ENCODE measurements at regions not wholly inside any gene's neighbourhood (a gene's known extent, or its start where the extent isn't known, plus 50 kb on each side); places are given as distances from the start of the nearest gene placed in this dataset.

GRCh38 chr17:63099425-63099824 is 133.4 kb downstream of the TANC2 start:
- no peak for DNase-seq (ENCODE audit: insufficient read length, low spot score, missing footprints)
- Histone ChIP-seq H3K4me2 (ENCODE audit: insufficient read depth, low read length) (no peak overlapping the region), H3K36me3 (ENCODE audit: insufficient read depth, low read length) (peaks cover 8% of the 10 kb centered on the region), H3K9me3 (ENCODE audit: low read depth, low read length) (no peaks in the 10 kb centered on the region), H3K79me2 (ENCODE audit: insufficient read depth, low read length) (peaks cover 50% of the 10 kb centered on the region), H3K27me3 (ENCODE audit: insufficient read depth, low read length) (no peaks in the 10 kb centered on the region), H4K20me1 (ENCODE audit: insufficient read depth, low read length) (peaks cover 3% of the 10 kb centered on the region), H2AFZ (ENCODE audit: low read length) (no peak overlapping the region), H3K27ac (ENCODE audit: low read depth, low read length) (no peak overlapping the region), H3K4me3 (ENCODE audit: insufficient read depth, low read length) (no peak overlapping the region), H3K4me1 (ENCODE audit: insufficient read depth, low read length) (peaks cover 16% of the 10 kb centered on the region)
- TF ChIP-seq CTCF (IDR thresholded peaks at IDR 0.05; ENCODE audit: extremely low read depth, low read depth, low read length): no peak

- Histone ChIP-seq H3K4me2 (ENCODE audit: insufficient read depth, low read length) (no peak overlapping the region), H3K79me2 (ENCODE audit: insufficient read depth, low read length) (peaks cover 47% of the 10 kb centered on the region), H3K4me3 (ENCODE audit: insufficient read depth, low read length) (no peak overlapping the region), H4K20me1 (ENCODE audit: insufficient read depth, low read length) (peaks cover 3% of the 10 kb centered on the region), H2AFZ (ENCODE audit: low read length) (no peak overlapping the region), H3K27me3 (ENCODE audit: insufficient read depth, low read length) (no peaks in the 10 kb centered on the region), H3K27ac (ENCODE audit: low read depth, low read length) (no peak overlapping the region), H3K9me3 (ENCODE audit: low read depth, low read length) (no peaks in the 10 kb centered on the region), H3K4me1 (ENCODE audit: insufficient read depth, low read length) (peaks cover under 1% of the 10 kb centered on the region), H3K36me3 (ENCODE audit: insufficient read depth, low read length) (peaks cover 8% of the 10 kb centered on the region)
- DNase-seq (ENCODE audit: insufficient read length, low spot score, missing footprints): no peak
- no peak for TF ChIP-seq CTCF (IDR thresholded peaks at IDR 0.05; ENCODE audit: extremely low read depth, low read depth, low read length)
Observed at GRCh38 chr17:63102034-63102433, 136.0 kb downstream of the TANC2 start.

DNA sequence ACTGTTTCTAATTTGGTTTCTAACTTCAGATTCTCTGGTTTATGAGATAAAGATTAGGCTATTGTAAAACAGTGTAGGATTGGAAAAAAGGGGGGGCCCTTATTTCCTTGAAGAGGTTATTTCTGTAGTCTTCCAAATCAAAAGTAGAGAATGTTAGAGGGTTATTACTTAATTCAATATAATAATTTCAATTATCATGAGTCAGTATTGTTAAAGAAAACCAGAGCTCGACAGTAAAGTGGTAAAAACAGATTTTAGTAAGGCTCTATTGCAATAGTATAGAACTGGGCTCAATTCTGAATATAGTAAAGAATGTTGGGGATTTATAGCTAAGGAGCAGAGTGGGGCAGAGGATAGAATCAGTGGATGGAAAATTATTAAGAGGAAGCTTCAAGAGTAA is 140.0 kb downstream of the TANC2 start:
- Histone ChIP-seq H3K4me1 (ENCODE audit: insufficient read depth, low read length) (no peaks in the 10 kb centered on the region), H3K36me3 (ENCODE audit: insufficient read depth, low read length) (no peaks in the 10 kb centered on the region), H3K9me3 (ENCODE audit: low read depth, low read length) (no peaks in the 10 kb centered on the region), H3K4me2 (ENCODE audit: insufficient read depth, low read length) (no peak overlapping the region), H4K20me1 (ENCODE audit: insufficient read depth, low read length) (peaks cover 3% of the 10 kb centered on the region), H3K79me2 (ENCODE audit: insufficient read depth, low read length) (peaks cover 33% of the 10 kb centered on the region), H2AFZ (ENCODE audit: low read length) (no peak overlapping the region), H3K27ac (ENCODE audit: low read depth, low read length) (no peak overlapping the region), H3K27me3 (ENCODE audit: insufficient read depth, low read length) (no peaks in the 10 kb centered on the region), H3K4me3 (ENCODE audit: insufficient read depth, low read length) (no peak overlapping the region)
- no peak for DNase-seq (ENCODE audit: insufficient read length, low spot score, missing footprints)
- no peak for TF ChIP-seq CTCF (IDR thresholded peaks at IDR 0.05; ENCODE audit: extremely low read depth, low read depth, low read length)

- no peaks in the 10 kb centered on the region for H3K9me3 ChIP-seq (ENCODE audit: low read depth, low read length)
- no peak overlapping the region for H2AFZ ChIP-seq (ENCODE audit: low read length)
- no peaks in the 10 kb centered on the region for H4K20me1 ChIP-seq (ENCODE audit: insufficient read depth, low read length)
- no peaks in the 10 kb centered on the region for H3K4me1 ChIP-seq (ENCODE audit: insufficient read depth, low read length)
- TF ChIP-seq CTCF (IDR thresholded peaks at IDR 0.05; ENCODE audit: extremely low read depth, low read depth, low read length): no peak
- H3K27ac ChIP-seq (ENCODE audit: low read depth, low read length): no peak overlapping the region
- peaks cover 27% of the 10 kb centered on the region for H3K79me2 ChIP-seq (ENCODE audit: insufficient read depth, low read length)
- no peak overlapping the region for H3K4me3 ChIP-seq (ENCODE audit: insufficient read depth, low read length)
- no peaks in the 10 kb centered on the region for H3K36me3 ChIP-seq (ENCODE audit: insufficient read depth, low read length)
- no peaks in the 10 kb centered on the region for H3K27me3 ChIP-seq (ENCODE audit: insufficient read depth, low read length)
- DNase-seq (ENCODE audit: insufficient read length, low spot score, missing footprints): no peak
- H3K4me2 ChIP-seq (ENCODE audit: insufficient read depth, low read length): no peak overlapping the region
Observed at GRCh38 chr17:63109661-63110060, 143.6 kb downstream of the TANC2 start.
